GM19351 (cell line): ENCODE measurements at regions not wholly inside any gene's neighbourhood (a gene's known extent, or its start where the extent isn't known, plus 50 kb on each side); places are given as distances from the start of the nearest gene placed in this dataset.
"Not testable (repeated sequence)": the region's sequence is repeated elsewhere in the genome, so short reads cannot be mapped to it uniquely, and the experiment has no call there.

Experiments
- ATAC-seq: cut with Tn5 transposase; IDR thresholded peaks from one replicate; pipeline ENCODE4 v1.9.1; 2021; ENCODE audit warnings: mild to moderate bottlenecking, moderate library complexity; ENCODE audit not compliant: unreplicated experiment

DNA sequence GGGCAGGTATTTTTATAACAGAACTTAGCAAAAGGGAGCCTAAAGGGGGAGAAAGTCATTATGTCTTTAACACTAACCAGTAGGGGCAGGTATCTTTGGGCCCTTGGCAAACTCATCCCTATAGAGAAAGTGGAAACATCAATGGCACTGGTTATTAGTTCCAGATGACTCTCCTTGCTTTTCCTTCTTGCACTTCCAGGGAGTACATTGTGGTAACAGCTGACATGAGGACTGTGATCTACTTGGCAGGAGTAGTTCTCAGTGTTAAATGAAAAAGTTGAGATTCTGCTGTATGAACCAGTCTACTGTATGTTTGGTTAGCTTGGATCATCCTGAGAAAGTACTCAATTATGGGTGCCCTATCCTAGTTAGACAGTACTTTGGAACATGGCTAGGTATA is 93.6 kb downstream of the ATXN3L start:
- no peak for ATAC-seq

DNA sequence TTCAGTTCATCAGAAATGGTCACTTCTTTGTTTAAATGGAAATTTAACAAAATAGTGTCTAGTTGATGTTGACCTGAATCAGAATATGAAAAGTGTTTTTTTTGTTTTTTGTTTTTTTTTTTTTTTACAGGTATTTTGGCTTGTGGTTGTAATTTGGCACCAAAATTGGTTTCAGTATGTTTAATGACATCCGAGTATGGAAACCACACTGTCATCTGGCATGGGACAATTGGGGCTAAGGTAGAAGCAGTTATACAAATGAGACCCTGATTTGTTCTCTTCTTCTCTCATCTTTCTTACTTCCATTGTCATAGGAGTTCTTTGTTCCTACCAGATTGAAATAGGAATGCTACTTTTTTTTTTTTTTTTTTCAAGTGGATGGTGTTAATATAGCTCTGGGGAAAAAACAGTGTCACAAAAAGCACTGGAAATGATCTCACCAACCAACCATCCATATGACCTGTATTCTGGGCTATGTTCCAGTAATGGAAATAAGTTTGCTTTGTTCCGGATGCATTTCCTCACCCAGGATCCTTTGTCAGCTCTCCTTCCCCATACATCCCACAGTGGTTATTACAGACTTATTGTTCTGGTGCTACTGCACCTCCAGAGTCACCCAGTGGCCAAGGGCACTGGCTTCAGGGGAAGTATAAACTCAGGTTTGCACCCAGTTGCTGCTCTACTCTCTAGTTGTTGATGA is 95.8 kb downstream of the ATXN3L start:
- ATAC-seq = no peak

DNA sequence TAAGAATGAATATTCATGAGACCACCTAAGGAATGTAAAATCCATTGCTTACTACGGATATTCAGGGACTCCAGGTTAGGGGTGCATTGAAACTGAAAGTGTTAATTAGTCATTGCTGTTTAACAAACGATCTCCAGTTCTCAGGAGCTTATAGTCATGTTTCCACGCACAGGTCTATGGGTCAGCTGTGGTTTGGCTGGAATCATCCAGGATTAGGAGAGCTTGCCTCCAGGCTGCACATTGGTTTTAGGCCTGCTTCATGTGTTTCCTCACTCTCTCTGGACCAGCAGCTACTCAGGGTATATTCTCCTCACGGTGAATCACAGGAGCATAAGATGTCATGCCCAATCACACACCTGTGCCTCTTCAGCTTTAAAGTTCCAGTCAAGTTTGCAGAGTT is 98.9 kb downstream of the ATXN3L start:
- ATAC-seq = no peak

DNA sequence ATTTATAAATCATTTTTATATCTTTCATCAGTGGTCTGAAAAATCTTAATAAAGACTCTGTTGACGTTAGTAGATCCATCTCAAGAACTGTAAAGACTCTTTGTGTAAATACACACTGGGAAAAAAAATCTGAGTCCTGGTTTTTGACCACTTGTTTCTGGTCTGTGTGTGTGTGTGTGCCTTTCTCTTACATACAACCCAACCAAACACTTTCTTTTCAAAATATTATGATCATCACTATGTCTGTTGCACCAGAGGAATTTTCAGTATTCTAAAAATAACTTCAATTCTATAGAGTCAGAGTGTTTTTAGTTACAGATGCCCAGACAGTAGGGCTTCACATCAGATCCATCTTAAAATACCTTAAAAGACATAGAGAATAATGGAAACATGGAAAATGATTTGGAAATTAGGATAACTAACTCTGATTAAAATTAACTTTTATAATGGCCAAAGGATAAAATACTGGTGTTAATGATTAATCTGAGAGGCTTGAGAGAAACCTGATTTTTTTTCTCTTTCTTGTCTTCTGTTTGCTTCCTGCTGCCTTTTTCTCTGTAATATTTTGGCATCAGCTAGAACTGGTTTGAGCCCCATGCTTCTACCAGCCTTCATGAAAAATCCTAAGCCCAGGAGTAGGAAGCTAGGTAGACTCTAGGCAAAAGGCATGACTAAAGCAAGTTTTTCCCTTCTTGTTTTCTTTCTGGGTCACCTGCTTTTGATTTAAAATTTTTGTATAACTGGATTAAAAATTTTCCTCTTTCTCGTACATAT is 99.7 kb downstream of the ATXN3L start:
- no peak for ATAC-seq

DNA sequence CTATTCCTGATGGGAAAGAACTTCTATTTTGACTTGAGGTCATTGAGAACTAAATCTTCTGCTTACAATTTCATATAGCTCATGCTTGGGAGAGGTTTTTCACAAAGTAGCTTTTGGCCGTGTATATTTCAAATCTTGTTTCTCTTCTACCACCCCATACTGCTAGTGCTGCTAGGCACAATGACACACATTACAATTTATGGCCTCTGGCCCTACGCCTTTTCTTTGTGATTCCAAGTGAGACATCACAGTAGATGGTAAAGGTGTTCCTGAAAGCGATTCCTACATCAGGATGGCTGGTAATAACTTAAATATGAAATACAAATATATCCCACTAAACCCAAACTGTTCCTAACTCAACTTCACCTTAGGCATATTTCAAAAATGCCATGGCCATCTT is 101.1 kb downstream of the ATXN3L start:
- ATAC-seq = no peak

DNA sequence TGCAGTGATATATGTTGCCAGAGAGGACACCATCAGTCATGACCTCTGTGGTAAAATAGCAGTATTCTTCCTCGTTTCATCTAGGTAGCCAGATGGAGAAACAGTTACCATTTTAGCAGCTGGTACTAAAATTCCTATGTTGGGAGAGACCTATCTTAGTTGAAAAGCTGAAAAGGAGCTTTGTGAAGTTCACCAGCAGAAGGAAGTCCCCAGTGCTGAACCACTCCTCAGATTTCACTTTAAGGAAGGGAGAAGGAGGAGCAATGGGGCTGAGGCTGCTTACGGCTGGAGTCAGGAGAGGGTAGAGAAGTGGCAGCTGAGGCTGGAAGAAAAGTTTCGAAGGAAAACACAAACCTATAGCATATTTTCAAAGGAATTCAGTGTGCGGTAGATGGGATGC is 103.7 kb downstream of the ATXN3L start:
- ATAC-seq = no peak

DNA sequence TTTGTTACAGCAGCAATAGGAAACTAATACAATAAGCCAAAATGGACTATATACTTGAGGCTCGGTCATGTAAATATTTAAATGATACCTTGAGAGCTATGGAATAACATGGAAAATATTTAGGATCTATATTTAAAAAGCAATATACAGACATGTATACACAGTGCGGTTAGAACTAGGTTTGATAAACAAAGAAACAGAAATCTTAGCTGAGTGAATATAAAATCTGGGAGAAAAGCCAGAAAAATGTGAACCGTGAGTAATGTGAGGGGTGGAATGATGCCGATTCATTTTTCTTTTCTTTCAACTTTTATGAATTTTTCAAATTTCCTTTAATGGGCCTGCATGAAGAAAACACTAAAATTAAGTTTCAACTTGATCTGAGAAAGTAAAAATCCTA is 104.1 kb downstream of the ATXN3L start:
- ATAC-seq = no peak

DNA sequence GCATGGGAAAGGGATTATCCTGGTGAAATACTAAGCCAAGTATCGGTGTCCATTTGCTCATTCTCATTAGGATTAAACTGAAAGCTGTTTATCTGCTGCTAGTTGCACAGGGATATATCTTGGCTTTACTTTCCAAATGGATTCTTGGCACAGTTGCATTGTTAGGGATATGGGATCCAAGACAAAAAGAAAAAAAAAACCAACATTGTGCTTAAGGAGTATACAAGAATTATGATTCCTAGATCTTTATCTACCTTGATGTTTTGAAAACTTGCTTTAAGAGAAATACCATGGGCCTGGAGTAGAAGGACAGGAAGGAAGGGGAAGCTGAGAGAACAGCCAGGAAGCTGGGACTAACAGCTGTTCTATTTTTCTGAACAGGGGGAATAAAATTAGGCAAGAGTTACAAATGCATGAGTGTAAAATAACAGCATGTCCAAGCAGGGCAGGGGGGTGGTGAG is 107.6 kb downstream of the ATXN3L start:
- no peak for ATAC-seq

DNA sequence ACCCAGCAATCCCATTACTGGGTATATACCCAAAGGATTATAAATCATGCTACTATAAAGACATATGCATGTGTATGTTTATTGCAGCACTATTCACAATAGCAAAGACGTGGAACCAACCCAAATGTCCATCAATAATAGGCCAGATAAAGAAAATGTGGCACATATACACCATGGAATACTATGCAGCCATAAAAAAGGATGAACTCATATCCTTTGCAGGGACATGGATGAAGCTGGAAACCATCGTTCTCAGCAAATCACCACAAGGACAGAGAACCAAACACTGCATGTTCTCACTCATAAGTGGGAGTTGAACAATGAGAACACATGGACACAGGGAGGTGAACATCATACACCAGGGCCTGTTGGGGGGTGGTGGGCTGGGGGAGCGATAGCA is 109.7 kb downstream of the ATXN3L start:
- not testable (repeated sequence) for ATAC-seq

DNA sequence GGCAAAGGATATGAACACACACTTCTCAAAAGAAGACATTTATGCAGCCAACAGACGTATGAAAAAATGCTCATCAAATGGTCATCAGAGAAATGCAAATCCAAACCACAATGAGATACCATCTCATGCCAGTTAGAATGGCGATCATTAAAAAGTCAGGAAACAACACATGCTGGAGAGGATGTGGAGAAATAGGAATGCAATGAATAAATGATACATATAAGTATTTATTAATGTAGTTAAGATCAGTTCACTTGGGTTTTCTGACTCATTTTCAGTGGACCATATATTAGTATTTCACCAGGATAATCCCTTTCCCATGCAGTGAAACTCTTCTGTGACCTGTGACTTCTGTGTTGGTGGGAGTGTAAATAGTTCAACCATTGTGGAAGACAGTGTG is 110.1 kb downstream of the ATXN3L start:
- ATAC-seq = not testable (repeated sequence)

DNA sequence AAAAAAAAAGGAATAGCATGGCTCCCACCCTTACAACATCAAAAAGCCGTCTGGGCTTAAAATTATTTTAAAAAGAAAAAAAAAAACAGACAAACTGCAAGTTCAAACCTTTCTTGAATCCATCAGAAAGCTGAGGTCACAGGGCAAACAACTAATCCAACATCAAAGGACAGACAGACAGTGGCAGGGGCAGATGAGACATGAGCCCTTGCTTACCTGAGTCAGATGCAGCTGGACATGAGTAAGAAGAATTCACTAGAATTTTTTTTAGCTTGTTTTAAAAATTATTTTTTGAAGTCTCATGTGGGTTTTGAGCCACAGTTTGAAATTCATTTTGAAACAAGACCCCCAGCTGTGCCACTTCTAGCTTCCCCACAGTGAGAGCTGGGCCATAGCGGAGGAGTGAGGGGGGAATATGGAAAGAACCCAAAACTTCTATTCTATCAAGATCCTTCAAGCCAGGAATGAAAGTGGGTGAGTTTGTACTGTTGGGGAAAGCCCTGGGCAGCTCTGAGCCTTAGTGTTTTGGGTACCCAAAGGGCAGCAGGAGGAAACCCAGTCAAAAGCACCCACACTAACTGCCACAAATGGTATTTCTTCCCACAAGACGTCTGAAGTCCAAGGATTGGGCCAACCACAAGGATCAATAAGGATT is 111.4 kb downstream of the ATXN3L start:
- no peak for ATAC-seq

DNA sequence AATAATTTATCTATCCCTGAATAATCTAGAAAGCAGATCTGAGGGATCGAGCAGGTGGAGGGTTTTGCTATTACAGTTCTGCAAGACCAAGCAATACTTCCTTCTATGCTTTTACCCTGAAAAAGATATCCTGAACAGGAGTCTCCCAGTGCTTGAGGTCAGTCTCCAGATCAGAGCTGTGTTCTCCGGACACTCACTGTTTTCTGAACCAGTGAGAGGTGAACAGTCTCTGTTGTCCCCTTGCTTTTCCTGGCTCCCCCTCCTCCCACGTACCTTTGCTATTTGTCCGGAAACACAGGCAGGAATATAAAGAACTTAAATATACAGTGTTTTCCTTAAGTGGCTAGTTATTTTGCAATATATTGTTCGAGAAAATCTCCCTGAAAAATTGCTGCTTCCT is 116.6 kb downstream of the ATXN3L start:
- ATAC-seq = no peak

DNA sequence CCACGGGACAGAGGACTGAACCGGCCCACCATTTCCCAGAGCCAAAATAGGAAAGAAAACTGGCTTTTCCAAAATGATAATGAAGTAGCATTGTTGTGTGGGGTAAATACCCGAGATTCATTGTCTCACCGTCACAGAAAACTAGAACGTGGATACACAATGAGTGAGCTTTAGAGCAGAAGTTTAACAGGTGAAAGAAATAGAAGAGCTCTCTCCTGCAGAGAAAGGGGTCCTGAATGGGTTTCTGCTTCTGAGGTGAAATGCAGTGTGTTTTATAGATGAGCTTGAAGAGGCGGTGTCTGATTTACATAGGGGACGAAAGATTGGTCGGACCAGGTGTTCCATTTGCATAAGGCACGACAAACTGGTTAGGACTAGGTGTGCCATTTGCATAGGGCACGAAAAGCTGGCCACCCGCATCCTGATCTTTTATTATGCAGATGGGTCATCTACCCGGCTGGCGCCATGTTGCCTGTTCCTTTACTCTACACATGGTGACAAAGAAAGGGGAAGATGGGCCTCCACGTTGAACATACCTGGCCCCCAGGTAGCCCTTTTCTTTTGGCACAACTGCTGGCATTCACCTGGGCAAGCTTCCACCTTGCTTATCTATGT is 118.1 kb downstream of the ATXN3L start:
- no peak for ATAC-seq

DNA sequence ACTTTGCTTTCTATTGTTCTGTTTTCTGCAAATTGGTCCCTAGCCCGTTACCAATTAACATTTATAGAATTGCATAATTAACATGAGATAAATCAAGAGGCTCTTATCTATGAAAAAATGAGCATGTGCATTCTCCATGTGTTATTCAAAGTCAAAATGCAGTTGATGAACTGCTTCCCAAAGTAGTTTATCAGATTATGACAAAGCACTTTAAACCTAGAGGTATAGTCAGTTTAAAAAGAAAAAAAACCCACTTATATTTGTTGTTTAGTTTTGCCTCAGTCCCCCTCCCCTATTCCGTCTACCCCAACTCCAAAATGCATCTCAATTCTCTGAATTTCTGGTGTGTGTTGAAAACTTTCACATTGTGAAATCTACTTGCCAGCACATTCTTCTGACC is 119.5 kb downstream of the ATXN3L start:
- ATAC-seq = no peak

DNA sequence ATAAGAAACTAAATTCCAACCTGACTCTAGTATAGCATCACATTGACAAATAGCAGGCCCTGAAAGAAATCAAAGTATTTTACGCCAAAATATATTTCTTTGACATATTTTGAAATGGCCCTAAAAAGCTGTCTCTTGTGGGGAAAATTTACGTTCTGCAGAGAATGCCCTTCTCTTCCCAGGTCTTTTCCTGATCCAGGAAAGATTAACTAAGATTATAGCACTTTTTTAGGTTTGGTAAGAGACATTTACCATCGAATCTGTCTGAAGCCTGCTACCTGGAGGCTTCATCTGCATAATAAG is 121.1 kb downstream of the ATXN3L start:
- ATAC-seq = no peak

DNA sequence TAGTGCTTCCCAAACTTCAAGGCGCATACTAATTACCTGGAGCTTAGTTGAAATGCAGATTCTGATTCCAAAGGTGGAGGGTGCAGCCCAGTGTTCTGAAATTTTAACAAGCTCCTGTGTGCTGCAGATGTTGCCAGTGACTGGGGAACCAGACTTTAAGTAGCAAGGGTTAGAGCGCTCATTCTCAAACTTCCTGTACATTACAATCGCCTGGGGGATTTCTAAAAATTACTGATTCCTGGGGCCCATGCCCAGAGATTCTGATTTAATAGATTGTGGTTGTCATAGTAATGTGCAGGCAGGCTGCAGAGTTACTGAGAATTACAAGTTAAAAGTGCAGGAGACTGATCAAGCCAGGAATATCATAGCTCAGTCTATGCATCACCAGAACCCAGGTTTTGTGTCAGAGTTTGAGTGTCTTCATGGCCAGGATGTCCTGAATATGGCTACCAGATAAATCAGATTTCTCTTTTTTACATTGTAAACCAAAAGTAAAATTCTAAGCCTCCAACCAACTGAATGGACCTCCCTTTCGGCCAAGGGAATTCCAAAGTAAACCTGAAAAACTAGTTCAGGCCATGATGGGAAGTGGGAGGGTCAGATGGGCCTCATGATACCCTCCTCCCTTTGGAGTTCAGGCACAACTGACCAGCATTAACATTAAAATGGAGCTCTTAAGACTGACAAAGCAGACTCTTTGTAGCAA is 121.6 kb downstream of the ATXN3L start:
- no peak for ATAC-seq

DNA sequence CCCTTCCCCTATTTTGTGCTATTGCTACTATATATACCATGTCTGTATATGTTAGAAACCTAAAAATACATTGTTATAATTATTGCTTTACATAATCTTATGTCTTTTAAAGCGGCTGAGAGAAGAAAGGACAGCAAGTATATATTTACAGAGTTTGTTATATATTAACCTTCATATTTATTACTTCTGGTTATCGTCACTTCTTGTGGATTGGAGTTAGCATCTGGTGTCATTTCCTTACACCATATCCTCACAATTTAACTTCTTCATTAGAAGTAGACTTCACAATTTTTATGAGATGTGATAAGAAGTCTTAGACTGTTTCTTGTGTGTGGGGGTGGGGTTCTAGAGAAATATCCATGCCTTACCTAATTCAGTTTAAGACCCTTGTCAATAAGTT is 123.1 kb downstream of the ATXN3L start:
- no peak for ATAC-seq

DNA sequence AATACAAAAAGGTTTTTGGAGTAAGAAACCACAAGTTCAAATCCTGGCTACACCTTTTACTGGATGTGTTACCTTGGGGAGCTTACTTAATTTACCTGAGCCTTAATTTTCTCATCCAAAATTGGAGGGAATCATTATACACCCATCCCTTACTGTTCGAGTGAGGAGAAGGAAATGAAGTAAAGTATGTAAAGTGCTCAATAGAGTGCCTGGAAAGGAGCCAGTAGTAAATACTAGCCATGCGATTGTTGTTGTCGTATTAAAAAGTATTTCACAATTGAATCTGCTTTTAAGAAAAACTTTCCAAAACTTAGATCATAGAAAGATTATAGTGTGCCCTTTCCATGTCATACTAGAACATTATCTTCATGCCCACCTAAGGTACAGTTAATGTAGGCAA is 124.5 kb downstream of the ATXN3L start:
- ATAC-seq = no peak

DNA sequence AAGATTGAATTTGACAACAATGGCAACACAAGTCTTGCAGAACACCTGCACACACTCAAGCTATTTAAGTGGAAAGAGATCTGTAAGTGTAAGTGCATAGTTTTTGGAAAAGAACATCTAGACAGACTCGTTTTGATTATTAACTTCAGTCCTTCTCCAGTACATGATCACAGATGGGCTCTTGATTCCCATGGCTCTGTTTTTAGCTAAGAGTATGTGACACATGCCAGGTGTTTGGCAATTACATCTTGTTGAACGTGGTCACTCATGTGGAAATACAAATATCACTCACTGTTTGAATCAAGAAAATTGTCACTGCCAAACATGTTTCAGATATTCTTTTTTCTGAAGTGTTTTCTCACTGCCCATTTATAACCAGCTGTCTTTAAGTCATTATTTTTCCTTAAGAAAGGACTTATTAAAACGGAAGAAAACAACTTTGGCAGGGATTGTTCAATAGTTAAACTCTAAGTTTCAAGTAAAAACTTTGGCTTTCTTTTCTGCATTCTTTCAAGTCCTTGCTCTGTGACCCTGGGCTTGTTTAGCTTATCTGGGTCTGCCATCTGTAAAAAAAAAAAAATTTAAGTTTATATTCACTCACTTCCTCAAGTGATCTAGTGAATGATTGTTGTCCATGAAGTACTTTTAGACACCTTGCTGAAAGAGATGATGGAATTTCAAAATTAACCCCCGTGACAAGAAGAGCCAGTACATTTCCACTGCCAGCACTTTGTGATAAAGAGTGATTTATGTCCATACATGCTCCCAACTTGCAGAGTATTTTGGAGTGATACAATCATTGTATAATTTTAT is 125.4 kb downstream of the ATXN3L start:
- no peak for ATAC-seq

DNA sequence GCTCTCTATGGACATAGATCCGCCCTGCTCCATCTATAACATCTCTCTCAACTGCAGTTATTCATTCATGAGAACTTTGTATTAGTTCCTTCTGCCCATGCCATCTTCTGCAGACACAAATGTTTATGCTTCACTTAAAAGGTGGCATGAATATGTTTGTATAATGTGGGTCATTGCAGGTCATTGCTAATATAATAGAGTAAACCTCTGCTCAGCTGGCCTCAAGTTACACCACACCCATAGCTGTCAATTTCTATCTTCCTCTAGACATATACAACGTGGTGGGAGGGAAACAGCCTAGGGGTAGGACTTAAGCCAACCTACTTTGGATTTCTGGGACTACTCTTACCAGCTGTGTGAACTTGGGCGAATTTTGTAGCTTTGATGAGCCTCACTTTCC is 129.8 kb downstream of the ATXN3L start:
- ATAC-seq = no peak
